Neural cell (in vitro differentiated cells): ENCODE measurements at regions not wholly inside any gene's neighbourhood (a gene's known extent, or its start where the extent isn't known, plus 50 kb on each side); places are given as distances from the start of the nearest gene placed in this dataset.

ENCODE experiments used
- H2AFZ ChIP-seq: fragments of 200-600, 300-800 bp; sonication (generic), shearing (Covaris generic); 2 replicates; pipeline ENCODE4 v1.6.0; 2014; ENCODE audit warnings: low read depth, mild to moderate bottlenecking, antibody characterized with exemption, low read length, moderate library complexity
- H3F3A ChIP-seq: fragments of 200-600 bp; shearing (Covaris generic); 2 replicates; pipeline ENCODE4 v1.6.1; 2016; ENCODE audit warnings: mild to moderate bottlenecking, moderate library complexity, mixed read lengths, antibody characterized with exemption, low read length; ENCODE audit not compliant: insufficient read depth, poor library complexity, severe bottlenecking
- H3K27ac ChIP-seq: fragments of 200-600, 300-800 bp; sonication (generic), shearing (Covaris generic); 2 replicates; pipeline ENCODE4 v1.5.1; 2014; ENCODE audit warnings: mild to moderate bottlenecking, low read length, moderate library complexity
- H3K27me3 ChIP-seq: fragments of 300-800, 200-600 bp; sonication (generic), shearing (Covaris generic); 2 replicates; pipeline ENCODE4 v1.6.0; 2014; ENCODE audit warnings: mild to moderate bottlenecking, low read depth, low read length, moderate library complexity; ENCODE audit not compliant: insufficient read depth
- H3K36me3 ChIP-seq: fragments of 300-800, 200-600 bp; sonication (generic), shearing (Covaris generic); 2 replicates; pipeline ENCODE4 v1.5.1; 2014; ENCODE audit warnings: mild to moderate bottlenecking, antibody characterized with exemption, low read length, moderate library complexity; ENCODE audit not compliant: insufficient read depth
- H3K4me2 ChIP-seq: fragments of 300-800, 200-600 bp; sonication (generic), shearing (Covaris generic); 2 replicates; pipeline ENCODE4 v1.6.0; 2014; ENCODE audit warnings: mild to moderate bottlenecking, low read length
- H3K4me3 ChIP-seq: fragments of 300-800, 200-600 bp; sonication (generic), shearing (Covaris generic); 2 replicates; pipeline ENCODE4 v1.5.1; 2014; ENCODE audit warnings: mild to moderate bottlenecking, low read length, moderate library complexity
- H3K79me2 ChIP-seq: fragments of 200-600 bp; shearing (Covaris generic); replicated peaks from 2 replicates; pipeline ENCODE4 v1.6.0; 2014; ENCODE audit warnings: mild to moderate bottlenecking, low read length, moderate library complexity; ENCODE audit not compliant: insufficient read depth
- H3K9ac ChIP-seq: fragments of 300-800, 200-600 bp; sonication (generic), shearing (Covaris generic); 2 replicates; pipeline ENCODE4 v1.6.1; 2016; ENCODE audit warnings: mild to moderate bottlenecking, low read length, mixed read lengths
- H3K9me2 ChIP-seq: fragments of 200-600 bp; shearing (Covaris generic); 2 replicates; pipeline ENCODE4 v1.6.1; 2016; ENCODE audit warnings: mild to moderate bottlenecking, low read length, mixed read lengths; ENCODE audit not compliant: insufficient read depth
- H3K9me3 ChIP-seq: fragments of 200-600, 300-800 bp; sonication (generic), shearing (Covaris generic); 2 replicates; pipeline ENCODE4 v1.6.1; 2016; ENCODE audit warnings: mild to moderate bottlenecking, mixed run types, low read length, moderate library complexity, mixed read lengths
- H4K20me1 ChIP-seq: fragments of 200-600 bp; shearing (Covaris generic); 2 replicates; pipeline ENCODE4 v1.6.1; 2016; ENCODE audit warnings: mild to moderate bottlenecking, mixed run types; ENCODE audit not compliant: insufficient read depth
- CTCF ChIP-seq: fragments of 450-650 bp; IDR thresholded peaks from 2 replicates; pipeline ENCODE4 v1.5.1; 2014; ENCODE audit warnings: antibody characterized with exemption, mild to moderate bottlenecking, moderate library complexity; ENCODE audit not compliant: poor library complexity, severe bottlenecking
- EP300 ChIP-seq: fragments of 450-650 bp; conservative IDR thresholded peaks from 2 replicates; pipeline ENCODE4 v1.6.1; 2014; ENCODE audit warnings: antibody characterized with exemption, mild to moderate bottlenecking, moderate library complexity; ENCODE audit not compliant: poor library complexity, severe bottlenecking
- EZH2 ChIP-seq: fragments of 200-600, 300-800 bp; shearing (Covaris generic), sonication (generic); IDR thresholded peaks from 2 replicates; pipeline ENCODE4 v1.6.1; 2014; ENCODE audit warnings: antibody characterized with exemption, low read length, borderline replicate concordance, mild to moderate bottlenecking; ENCODE audit not compliant: insufficient read depth, poor library complexity, severe bottlenecking
- MXI1 ChIP-seq: fragments of 450-650 bp; conservative IDR thresholded peaks from 2 replicates; pipeline ENCODE4 v1.6.1; 2014; ENCODE audit warnings: antibody characterized with exemption, mild to moderate bottlenecking; ENCODE audit not compliant: poor library complexity, severe bottlenecking
- POLR2AphosphoS5 ChIP-seq: IDR thresholded peaks from 2 replicates; pipeline ENCODE4 v1.6.1; 2012
- RAD21 ChIP-seq: fragments of 450-650 bp; conservative IDR thresholded peaks from 2 replicates; pipeline ENCODE4 v1.6.1; 2014; ENCODE audit warnings: antibody characterized with exemption, mild to moderate bottlenecking, moderate library complexity
- REST ChIP-seq: IDR thresholded peaks from 2 replicates; pipeline ENCODE4 v1.6.1; 2012; ENCODE audit warnings: borderline replicate concordance
- SMC3 ChIP-seq: fragments of 450-650 bp; conservative IDR thresholded peaks from 2 replicates; pipeline ENCODE4 v1.6.1; 2014; ENCODE audit warnings: antibody characterized with exemption, mild to moderate bottlenecking, moderate library complexity; ENCODE audit not compliant: poor library complexity
- TAF1 ChIP-seq: IDR thresholded peaks from 2 replicates; pipeline ENCODE4 v1.6.1; 2012; ENCODE audit warnings: low read depth

GRCh38 chrY:7720974-7721373, 809.4 kb upstream of the AMELY start:
- no peaks in the 10 kb centered on the region for H3F3A ChIP-seq
- no peak overlapping the region for H3K9ac ChIP-seq
- no peak overlapping the region for H3K4me3 ChIP-seq
- no peak overlapping the region for H3K4me2 ChIP-seq
- H3K27ac ChIP-seq: no peak overlapping the region
- H3K9me3 ChIP-seq: no peaks in the 10 kb centered on the region
- no peaks in the 10 kb centered on the region for H3K79me2 ChIP-seq
- no peaks in the 10 kb centered on the region for H3K9me2 ChIP-seq
- H3K27me3 ChIP-seq: no peaks in the 10 kb centered on the region
- H4K20me1 ChIP-seq: no peaks in the 10 kb centered on the region
- H2AFZ ChIP-seq: no peak overlapping the region
- no peaks in the 10 kb centered on the region for H3K36me3 ChIP-seq
- TF ChIP-seq SMC3 (no peak), EP300 (no peak), POLR2AphosphoS5 (no peak), EZH2 (no peak), REST (no peak), TAF1 (no peak), CTCF (no peak), RAD21 (no peak), MXI1 (no peak)

- H3F3A ChIP-seq: no peaks in the 10 kb centered on the region
- H2AFZ ChIP-seq: no peak overlapping the region
- no peak overlapping the region for H3K4me2 ChIP-seq
- no peaks in the 10 kb centered on the region for H3K36me3 ChIP-seq
- no peaks in the 10 kb centered on the region for H3K9me2 ChIP-seq
- H3K27me3 ChIP-seq: no peaks in the 10 kb centered on the region
- no peak overlapping the region for H3K9ac ChIP-seq
- no peaks in the 10 kb centered on the region for H3K79me2 ChIP-seq
- H3K4me3 ChIP-seq: no peak overlapping the region
- no peaks in the 10 kb centered on the region for H3K9me3 ChIP-seq
- no peak overlapping the region for H3K27ac ChIP-seq
- TF ChIP-seq CTCF (no peak), MXI1 (no peak), SMC3 (no peak), EZH2 (no peak), RAD21 (no peak), TAF1 (no peak), EP300 (no peak), REST (no peak), POLR2AphosphoS5 (no peak)
- H4K20me1 ChIP-seq: no peaks in the 10 kb centered on the region
Measured at GRCh38 chrY:7719271-7719670, 807.7 kb upstream of the AMELY start.
